LNCAP (cell line): ENCODE measurements at regions not wholly inside any gene's neighbourhood (a gene's known extent, or its start where the extent isn't known, plus 50 kb on each side); places are given as distances from the start of the nearest gene placed in this dataset.

Experiments
- CTCF ChIP-seq: fragments of 450-650 bp; IDR thresholded peaks from 2 replicates; pipeline ENCODE4 v1.5.1; 2017; ENCODE audit warnings: mild to moderate bottlenecking

- no peak for TF ChIP-seq CTCF
Measured at GRCh38 chr3:36317915-36318314, 62.4 kb upstream of the STAC start.

- no peak for TF ChIP-seq CTCF
Measured at GRCh38 chr3:36318621-36319200, 61.6 kb upstream of the STAC start.

- no peak for TF ChIP-seq CTCF
Measured at GRCh38 chr3:36319680-36320079, 60.6 kb upstream of the STAC start.
